Ascending aorta (tissue), 2 donors: ENCODE measurements at regions not wholly inside any gene's neighbourhood (a gene's known extent, or its start where the extent isn't known, plus 50 kb on each side); places are given as distances from the start of the nearest gene placed in this dataset.

ENCODE experiments used
- DNase-seq, 2 donors: peaks; one replicate each; pipeline ENCODE4 v3.0.0-alpha.2; 2019; ENCODE audit warnings: low spot score in 2 of 2
- H3K27ac ChIP-seq, 2 donors: fragments of 200-600 bp; sonication (generic); one replicate each; pipeline ENCODE4 v1.5.1; 2016 to 2017; ENCODE audit warnings: mild to moderate bottlenecking in 1 of 2
- H3K27me3 ChIP-seq: fragments of 200-600 bp; sonication (generic); one replicate; pipeline ENCODE4 v1.5.1; 2017
- H3K36me3 ChIP-seq, 2 donors: fragments of 200-600 bp; sonication (generic); one replicate each; pipeline ENCODE4 v1.5.1; 2016
- H3K4me1 ChIP-seq, 2 donors: fragments of 200-600 bp; sonication (generic); one replicate each; pipeline ENCODE4 v1.5.1; 2016 to 2017; ENCODE audit warnings: mild to moderate bottlenecking in 1 of 2
- H3K4me3 ChIP-seq, 2 donors: fragments of 200-600 bp; sonication (generic); one replicate each; pipeline ENCODE4 v1.5.1; 2016 to 2017; ENCODE audit warnings: mild to moderate bottlenecking in 1 of 2
- H3K9me3 ChIP-seq, 2 donors: fragments of 200-600 bp; sonication (generic); one replicate each; pipeline ENCODE4 v1.5.1; 2016
- CTCF ChIP-seq, 3 experiments: fragments of 200-600 bp in 2 of 3; fragments of 450-650 bp in 1 of 3; sonication (generic) in 2 of 3; IDR thresholded peaks; one replicate each; pipeline ENCODE4 v1.5.1; 2016 to 2019; ENCODE audit warnings: antibody characterized with exemption in 3 of 3, mild to moderate bottlenecking in 1 of 3, moderate library complexity in 1 of 3
- intact Hi-C: fragments of 100-400 bp; cut with DNase I; formaldehyde crosslinking; loops from one replicate; pipeline ENCODE4 v1.15.1; 2023

DNA sequence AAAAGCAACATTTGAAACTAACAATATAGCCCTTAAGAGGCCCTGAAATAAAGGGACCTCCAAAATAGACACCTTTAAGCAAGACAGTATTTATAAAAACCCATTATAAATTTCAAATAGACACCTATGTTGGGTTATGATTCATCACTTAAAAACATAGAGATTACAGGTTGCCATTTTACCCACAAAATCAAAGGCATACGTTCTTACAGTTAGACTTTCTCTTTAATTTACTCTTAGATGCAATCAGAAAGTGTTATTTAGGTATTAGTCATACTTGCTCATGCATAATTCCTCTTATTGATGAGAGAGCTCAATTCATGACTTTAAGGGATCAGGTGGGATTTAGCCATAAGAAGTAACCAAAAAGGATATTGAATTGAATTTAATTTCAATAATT is 51.5 kb upstream of the TMEM200A start:
- no peaks in the 10 kb centered on the region for H3K27me3 ChIP-seq
- TF ChIP-seq CTCF (IDR thresholded peaks at IDR 0.05): no peak
- DNase-seq: no peak
- H3K36me3 ChIP-seq: no peaks in the 10 kb centered on the region
- no peaks in the 10 kb centered on the region for H3K4me1 ChIP-seq
- intact Hi-C loops: no loop called here
- H3K9me3 ChIP-seq: no peaks in the 10 kb centered on the region
- H3K4me3 ChIP-seq: no peak overlapping the region
- no peak overlapping the region for H3K27ac ChIP-seq

GRCh38 chr6:130313206-130313605 is 52.6 kb upstream of the TMEM200A start:
- H3K9me3 ChIP-seq: no peaks in the 10 kb centered on the region
- no peak for TF ChIP-seq CTCF (IDR thresholded peaks at IDR 0.05)
- no peaks in the 10 kb centered on the region for H3K27me3 ChIP-seq
- intact Hi-C loops: no loop called here
- no peak overlapping the region for H3K4me3 ChIP-seq
- no peaks in the 10 kb centered on the region for H3K36me3 ChIP-seq
- no peaks in the 10 kb centered on the region for H3K4me1 ChIP-seq
- no peak overlapping the region for H3K27ac ChIP-seq
- DNase-seq: no peak

GRCh38 chr6:130309028-130309427 is 56.8 kb upstream of the TMEM200A start:
- Histone ChIP-seq H3K36me3 (no peaks in the 10 kb centered on the region), H3K27me3 (no peaks in the 10 kb centered on the region), H3K27ac (no peak overlapping the region), H3K4me1 (no peaks in the 10 kb centered on the region), H3K4me3 (no peak overlapping the region), H3K9me3 (no peaks in the 10 kb centered on the region)
- no peak for DNase-seq
- intact Hi-C loops: no loop called here
- TF ChIP-seq CTCF (IDR thresholded peaks at IDR 0.05): no peak

DNA sequence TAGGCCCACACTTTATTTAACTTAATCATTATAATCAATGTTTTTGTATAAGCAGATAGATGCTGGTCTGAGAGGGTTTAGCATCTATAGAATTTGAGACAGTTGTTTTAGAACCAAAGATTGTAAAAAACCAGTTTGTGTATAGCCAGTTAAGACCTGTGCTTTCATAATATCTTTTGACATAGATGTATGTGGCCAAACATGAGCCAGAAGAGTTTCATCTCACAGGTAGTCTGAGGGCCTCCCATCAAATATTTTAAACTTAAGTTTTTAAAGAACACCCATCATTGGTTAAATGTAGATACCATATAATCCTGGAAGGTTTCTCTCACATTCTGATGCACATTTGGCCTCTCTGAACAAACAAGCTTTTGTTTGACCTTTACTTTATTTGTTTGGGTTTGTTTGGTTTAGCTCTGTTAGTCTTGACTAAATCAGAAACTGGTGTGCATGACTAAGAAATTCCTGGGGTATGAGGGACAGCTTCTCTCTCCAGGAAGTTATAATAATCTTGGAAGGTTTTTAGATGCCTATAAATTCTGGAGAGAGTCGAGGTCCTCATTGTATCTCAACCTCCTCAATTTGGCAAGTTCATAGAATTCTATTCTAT is 58.0 kb upstream of the TMEM200A start:
- intact Hi-C loops: no loop called here
- no peak for TF ChIP-seq CTCF (IDR thresholded peaks at IDR 0.05)
- H3K36me3 ChIP-seq: no peaks in the 10 kb centered on the region
- no peaks in the 10 kb centered on the region for H3K27me3 ChIP-seq
- no peak overlapping the region for H3K4me3 ChIP-seq
- no peaks in the 10 kb centered on the region for H3K9me3 ChIP-seq
- H3K27ac ChIP-seq: no peak overlapping the region
- no peak for DNase-seq
- H3K4me1 ChIP-seq: no peaks in the 10 kb centered on the region

GRCh38 chr6:130306377-130306776 is 59.4 kb upstream of the TMEM200A start:
- Histone ChIP-seq H3K27me3 (no peaks in the 10 kb centered on the region), H3K4me1 (no peaks in the 10 kb centered on the region), H3K9me3 (no peaks in the 10 kb centered on the region), H3K36me3 (no peaks in the 10 kb centered on the region), H3K27ac (no peak overlapping the region), H3K4me3 (no peak overlapping the region)
- no peak for TF ChIP-seq CTCF (IDR thresholded peaks at IDR 0.05)
- intact Hi-C loops: no loop called here
- no peak for DNase-seq

GRCh38 chr6:130303431-130303830 is 62.4 kb upstream of the TMEM200A start:
- no peak overlapping the region for H3K27ac ChIP-seq
- TF ChIP-seq CTCF (IDR thresholded peaks at IDR 0.05): no peak
- H3K36me3 ChIP-seq: no peaks in the 10 kb centered on the region
- no peaks in the 10 kb centered on the region for H3K4me1 ChIP-seq
- H3K9me3 ChIP-seq: no peaks in the 10 kb centered on the region
- DNase-seq: no peak
- intact Hi-C loops: no loop called here
- no peak overlapping the region for H3K4me3 ChIP-seq
- no peaks in the 10 kb centered on the region for H3K27me3 ChIP-seq
